HG03095 (cell line): ENCODE measurements at regions not wholly inside any gene's neighbourhood (a gene's known extent, or its start where the extent isn't known, plus 50 kb on each side); places are given as distances from the start of the nearest gene placed in this dataset.

Experiments
- ATAC-seq: cut with Tn5 transposase; IDR thresholded peaks from one replicate; pipeline ENCODE4 v1.9.1; 2021; ENCODE audit warnings: moderate library complexity; ENCODE audit not compliant: unreplicated experiment

DNA sequence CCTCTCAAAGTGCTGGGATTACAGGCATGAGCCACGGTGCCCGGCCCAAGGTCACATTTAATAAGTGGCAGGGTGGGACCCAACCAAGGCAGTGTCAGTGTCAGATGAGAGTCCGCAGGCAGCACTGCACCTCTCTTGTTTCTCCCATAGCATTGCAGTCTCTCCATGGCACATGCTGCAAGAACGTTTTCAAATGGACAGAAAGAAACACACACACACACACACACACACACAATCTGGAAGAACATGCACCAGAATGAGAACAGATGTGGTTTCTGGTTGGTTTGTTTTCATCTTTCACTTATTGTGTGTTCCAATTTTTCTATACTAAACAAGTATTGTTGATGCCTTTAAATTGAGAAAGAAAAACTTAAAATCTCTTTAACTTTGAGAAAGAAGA lies 126.5 kb downstream of the SYF2 start:
- ATAC-seq: no peak

DNA sequence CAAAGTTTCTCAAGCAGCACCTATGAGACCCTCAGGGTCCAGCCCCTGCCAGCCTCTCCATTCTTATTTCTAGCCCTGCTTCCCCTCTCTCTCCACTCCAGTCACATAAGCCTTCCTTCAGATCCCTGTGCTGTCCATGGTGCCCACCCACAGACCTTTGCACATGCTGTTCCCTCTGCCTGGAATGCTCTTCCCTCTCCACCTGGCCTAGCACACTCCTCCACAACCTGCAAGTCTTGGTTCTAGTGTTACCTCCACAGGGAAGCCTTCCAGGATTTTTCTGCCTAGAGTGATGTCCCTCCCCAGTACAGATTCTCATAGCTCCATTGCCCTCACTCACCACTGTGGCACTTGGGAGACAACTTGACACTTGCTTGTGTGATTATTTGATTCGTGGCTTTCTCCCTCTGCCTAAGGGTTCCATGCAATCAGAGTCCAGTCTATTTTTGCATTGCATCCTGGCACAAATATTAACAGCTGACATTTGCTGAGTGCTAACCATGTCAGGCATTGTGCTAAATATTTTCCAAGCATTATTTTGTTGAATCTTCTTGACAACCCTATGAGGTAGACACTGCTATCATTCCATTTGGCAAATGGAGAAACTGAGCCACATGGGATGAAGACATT lies 127.3 kb downstream of the SYF2 start:
- ATAC-seq: no peak

DNA sequence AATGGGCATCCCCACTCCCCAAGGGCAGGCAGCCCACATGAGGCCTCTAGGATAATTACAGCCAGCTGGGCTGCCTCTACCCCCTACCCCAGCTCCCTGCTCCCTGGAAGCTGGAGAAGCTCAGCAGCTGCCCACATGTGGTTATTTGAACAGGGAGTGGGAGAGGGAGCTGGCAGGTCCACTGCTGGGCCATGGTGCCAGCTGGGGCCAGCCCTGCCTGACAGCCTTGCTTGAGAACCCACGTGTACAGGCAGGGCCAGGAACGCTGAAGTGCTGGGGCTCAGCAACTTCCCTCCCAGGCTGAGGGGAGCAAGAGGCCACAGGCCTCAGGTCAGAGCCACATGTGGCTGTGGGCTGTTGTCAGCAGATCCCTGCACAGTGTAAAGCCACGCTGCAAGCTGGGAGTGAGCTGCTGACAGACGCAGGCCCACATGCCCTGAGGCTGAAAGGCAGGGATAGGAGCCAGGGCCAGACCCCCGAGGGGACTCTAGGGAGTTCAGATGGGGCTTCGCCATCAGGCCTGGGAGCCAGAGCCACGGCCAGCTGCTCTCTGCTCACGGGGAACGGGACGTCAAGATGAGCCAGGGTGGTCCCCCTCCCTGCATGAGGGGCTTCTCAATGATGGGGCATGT lies 129.0 kb downstream of the SYF2 start:
- no peak for ATAC-seq

DNA sequence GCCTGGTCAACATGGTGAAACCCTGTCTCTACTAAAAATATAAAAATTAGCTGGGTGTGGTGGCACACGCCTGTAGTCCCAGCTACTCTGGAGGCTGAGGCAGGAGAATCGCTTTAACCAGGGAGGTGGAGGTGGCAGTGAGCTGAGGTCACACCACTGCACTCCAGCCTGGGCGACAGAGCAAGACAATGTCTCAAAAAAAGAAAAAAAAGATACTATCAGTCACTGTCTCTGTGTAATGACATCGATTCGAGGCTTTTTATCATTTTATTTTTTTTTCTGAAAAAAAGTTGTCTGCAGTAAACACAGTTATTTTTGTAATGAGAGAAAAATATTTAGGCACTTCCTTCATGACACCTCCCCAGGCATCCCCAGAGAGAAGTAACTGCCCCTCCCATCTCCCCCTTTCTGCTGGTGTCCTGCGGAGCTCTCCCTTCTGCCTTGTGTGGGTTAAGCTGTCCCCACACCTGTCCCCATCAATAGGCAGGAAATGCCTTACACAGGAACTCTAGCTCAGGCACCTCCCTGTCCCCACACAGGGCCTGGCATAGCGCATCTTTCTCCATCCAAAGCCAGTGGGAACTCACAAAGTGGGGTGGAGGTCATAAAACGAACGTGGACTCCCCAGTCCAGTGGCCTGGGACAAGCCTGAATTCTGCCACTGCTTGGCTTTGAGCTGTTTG lies 132.0 kb downstream of the SYF2 start:
- ATAC-seq: no peak

DNA sequence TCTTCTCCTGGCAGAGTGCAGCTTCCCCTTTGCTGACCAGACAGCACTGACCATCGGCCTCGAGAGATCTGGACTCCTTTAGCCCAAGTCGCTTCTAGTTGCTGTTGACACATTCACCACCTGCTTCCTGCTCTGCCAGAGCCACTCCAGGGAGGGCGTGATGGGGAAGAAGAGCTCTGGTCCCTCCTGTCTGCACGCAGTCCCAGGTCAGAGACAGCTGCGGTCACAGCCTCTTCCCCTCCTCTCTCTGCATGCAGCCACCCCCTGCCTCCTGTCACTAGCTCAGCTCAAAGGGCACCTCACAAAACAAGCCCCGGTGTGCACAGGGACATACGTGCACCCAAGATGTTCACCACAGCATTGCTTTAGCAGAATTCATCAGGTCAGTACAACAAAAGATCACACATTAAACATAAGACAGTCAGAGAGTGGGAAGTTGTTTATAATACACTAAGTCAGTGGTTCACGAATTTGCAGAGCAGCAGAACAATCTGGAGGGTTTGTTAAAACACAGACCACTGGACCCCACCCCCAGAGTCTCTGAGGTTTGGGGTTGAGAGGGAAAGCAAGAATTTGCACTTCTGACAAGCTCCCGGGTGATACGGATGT lies 132.9 kb downstream of the SYF2 start:
- no peak for ATAC-seq

DNA sequence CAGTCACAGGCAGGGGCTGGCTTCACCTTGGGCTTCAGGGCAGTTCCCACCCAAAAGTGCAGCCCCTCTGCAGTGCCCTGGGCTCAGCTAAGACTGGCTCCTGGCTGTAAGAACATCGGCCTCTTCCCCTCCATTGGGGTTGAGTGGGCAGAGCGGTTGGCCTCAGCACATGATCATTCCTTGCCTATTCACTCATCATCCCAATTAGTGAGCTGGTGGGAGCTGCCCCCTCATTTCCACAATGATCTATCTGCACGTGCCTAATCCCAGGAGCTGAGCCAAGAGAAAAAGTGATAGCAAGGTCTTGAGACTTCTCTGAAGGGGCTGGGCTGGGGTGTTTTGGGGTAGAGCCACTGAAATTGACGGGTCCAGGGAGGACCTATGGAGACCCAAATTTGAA lies 133.6 kb downstream of the SYF2 start:
- ATAC-seq: no peak

DNA sequence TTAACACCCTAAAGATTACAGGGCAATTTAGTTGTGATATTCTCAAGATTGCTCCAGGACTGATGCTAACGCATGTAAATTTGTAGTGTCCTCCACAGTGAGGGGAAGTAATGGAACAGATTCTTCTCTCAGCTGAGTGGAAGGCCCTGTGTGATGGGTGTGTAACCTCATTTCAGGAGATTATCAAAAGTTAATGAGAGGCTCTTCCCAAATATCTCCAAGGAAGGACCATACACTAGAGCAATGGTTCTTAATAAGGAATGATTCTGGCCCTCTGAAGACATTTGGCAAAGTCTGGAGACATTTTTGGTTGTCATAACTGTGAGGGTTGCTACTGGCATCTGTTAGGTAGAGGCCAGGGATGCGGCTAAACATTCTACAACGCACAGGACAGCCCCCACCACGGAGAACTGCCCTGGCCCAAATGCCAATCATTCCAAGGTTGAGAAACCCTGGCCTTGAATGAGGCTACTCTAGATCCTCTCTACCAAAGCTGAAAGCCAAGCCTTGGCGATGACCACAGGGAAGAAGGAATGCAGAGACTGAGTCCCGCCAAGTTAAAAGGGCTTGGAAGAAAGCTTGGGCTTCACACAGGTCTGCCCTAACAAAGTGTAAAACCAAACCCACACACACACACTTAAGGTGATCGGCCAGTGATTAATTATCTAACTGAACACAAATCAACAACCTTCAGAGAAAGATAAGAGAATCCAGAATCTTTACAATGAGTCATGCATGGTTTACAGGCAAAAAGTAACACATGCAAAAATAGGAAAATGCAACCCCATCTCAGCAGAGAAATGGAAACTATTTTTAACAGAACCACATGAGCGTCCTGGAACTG lies 135.8 kb downstream of the SYF2 start:
- no peak for ATAC-seq

DNA sequence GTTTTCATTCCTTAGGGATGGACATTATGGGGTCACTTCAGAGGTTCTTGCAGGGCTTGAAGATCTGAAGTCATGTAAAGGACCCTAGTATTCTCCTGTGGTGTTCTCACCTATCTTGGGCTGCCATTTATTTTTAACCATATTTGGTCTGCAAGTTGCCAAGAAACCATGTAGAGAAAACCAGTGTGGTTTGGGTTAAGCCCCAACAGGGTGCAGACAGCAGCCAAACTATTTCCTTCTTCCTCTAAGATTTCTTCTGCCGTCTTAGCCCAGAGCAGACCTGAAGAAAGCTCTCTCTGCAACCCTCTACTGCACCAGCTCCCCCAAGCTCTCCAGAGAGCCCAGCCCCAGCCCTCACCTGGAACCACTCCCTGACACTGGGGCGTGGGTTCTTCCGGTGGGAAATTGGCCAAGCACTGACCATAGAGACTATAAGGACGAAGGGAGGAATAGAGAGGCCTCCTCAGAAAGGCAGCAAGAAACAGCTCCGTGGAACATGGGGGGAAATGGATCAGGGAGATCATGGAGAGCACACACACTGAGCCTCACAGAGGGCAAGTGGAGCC lies 136.6 kb downstream of the SYF2 start:
- ATAC-seq: no peak

DNA sequence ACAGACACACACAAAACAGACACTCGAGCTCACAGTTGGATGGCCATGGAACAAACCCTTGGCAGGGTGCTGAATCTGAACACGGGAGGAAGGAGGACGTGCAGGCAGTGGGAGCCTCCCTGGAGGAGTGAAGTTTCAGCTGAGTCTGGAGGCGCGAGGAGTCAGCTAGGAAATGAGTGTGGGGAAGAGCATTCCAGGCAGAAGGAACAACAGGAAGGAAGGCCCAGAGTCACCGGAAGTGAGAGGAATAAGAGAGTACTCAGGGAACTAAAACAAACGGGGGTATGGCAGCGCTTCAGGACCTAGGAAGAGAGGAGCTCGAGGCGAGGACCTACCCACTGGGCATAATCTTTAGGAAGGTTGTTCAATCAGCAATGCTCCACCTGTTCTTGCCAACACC lies 137.3 kb downstream of the SYF2 start:
- ATAC-seq: no peak

DNA sequence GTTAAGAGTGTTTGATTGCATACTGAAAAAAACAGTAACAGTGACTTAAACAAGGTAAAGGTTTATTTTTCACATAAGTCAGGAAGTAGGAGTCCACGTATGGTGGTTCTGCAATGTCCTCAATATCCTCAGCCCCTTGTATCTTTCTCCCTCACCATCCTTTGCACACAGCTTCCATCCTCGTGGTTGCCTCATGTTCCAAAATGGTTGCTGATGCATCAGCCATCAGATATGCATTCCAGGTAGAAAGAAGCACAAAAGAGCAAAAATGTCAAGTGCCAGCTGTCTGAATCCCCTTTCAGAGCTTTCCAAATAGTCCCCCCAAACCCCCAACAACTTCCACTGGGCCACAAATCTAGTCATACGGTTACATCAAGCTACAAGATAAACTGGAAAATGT lies 138.1 kb downstream of the SYF2 start:
- no peak for ATAC-seq

DNA sequence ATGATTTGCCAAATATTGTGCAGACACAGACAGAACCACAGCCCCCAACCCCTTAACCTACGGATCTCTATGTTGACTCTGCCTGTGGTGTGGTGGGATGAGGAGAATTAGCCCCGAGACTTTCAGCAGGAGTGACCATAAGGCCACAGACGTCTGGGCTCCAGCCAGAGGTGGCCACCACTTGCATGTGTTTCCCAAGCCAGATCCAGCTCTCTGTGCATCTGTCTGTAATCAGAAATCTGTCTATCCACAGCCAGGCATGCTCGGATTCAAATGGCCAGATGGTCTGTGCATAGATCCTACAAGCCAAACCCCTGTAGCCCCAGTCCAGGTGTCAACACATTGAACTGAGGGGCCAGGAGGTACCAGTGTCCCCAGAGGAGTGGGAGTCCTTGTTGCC lies 140.6 kb downstream of the SYF2 start:
- ATAC-seq: no peak

DNA sequence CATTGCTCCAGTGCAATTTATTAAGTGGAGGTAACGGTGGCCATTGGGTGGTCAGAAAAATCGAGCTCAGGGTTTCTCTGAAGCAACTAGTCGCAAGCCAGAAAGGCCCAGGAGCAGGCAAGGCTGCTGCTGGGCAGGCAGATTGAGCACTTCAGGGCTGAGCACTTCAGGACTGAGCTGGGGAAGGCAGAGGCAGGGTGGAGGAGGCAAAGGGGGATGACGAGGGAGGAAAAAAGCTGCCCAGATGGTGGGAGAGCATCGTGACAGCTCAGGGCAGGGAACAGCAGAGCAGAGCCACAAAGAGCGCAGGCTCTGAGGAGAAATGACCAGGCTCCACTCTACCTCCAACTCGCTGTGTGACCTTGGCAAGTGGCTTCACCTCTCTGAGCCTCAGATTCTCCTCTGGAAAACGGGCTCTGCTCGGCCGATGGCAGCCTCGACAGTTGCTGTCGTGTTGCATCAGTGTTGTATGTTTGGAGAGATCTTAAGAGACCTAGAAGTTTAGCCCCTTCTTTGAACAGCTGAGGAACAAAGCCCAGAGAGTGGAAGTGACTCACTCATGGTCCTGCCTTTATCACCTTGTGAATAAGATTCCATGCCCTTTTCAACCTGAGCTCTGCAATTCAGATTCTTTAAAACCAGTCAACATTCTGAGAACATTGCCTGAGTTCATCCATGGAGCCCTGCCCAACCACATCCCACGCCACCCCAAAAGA lies 141.4 kb downstream of the SYF2 start:
- ATAC-seq: no peak

DNA sequence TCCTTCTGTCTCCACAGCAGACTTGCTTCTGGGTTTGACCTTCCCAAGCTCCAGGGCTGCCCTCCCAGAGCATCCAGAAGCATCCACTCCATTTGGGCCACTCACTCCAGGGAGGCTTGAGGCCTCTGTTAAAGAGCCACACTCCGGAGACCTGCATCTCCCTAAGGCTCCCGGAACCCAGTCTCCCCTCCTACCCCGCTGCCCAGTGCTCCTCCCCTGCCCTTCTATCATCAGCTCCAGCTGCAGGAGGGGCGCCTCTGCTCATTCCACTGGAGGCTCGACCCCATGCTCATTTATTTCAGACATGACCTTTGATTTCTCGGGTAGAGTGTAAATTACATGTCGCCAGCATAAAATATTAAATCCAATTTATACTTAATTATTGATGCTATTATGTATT lies 142.5 kb downstream of the SYF2 start:
- no peak for ATAC-seq

DNA sequence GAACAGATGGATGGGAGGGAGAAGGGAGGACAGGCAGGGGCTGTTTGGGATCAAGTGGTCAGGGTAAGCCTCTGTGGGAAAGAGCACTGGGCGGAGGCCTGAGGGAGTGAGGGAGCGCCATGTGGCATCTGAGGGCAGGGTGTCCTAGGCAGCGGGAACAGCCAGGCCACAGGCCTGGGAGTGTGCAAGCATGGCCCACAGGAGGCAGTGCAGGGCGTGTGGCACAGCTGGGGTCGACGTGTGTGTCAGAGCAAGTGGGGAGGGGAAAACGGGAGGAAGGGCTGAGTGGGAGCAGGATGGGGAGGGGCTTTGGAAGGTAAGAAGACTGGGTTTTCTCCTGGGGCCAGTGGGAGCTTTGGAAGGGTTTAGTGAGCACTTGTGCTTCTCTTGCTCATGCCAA lies 143.4 kb downstream of the SYF2 start:
- ATAC-seq: no peak

DNA sequence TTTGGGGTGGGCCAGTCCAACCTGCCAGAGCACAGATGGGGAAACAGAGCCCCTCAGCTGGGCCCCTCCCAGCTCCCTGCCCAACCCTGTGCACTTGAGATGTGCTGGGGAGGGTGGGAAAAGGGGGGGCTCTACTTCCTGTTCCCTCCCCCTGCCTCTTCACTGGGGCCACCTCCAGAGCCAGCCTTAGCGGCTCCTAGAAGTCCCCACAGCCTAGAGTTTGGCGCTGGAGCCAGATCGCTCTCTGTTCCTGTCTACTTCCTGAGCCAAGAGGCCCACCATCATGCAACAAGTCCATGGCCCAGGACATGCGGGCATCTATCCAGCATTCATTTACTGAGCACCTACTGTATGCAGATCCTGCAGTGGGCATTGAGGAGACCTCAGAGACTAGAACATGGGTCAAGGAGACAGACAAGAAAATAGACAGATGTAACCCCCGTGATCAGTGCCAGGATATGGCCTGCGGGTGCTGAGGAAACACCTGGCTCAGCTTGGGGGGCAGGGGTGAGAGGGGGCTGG lies 144.1 kb downstream of the SYF2 start:
- no peak for ATAC-seq

DNA sequence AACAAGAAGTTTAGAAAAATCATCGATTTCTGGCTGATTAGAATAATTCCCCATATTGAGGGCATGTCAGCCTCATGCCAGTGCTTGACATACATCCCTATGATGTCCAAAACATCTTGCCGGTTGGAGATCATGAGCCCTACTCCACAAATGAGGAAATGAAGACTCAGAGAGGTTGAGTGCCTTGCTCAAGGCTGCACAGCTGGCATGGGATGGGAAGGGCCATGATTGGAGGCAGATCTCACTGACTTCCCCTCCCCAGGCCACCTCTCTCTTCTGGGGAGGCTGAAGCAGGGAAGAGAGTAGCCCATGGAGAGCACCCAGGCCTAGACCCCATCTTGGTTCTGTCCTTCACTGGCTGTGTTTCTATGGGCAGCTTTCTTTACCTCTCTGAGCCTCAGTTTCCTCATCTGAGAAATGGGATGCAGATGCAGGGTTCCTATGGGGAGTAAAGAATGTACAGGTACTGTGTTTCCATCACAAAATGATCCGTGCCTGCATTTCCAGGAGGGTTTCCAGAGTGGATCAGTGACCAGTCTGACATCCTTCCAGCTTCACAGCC lies 145.7 kb downstream of the SYF2 start:
- ATAC-seq: no peak

DNA sequence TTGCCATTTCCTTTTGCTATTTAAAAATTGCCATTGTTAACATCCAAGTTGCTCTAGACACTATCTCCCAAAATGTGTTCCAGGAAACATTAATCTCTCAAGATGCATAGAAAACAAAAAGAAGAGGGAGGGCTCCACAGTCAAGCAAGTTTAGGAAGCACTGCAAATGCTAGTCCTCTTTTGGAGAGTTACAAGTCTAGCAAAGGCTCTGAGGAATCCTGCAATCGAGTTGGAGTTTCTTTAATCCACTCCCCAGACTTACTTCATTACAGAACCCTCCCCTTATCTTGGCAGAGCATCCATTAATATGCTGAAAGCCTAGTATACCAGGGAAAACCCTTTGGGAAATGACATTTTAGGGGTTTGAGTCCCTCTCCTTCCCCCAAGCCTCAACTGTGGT lies 147.9 kb downstream of the SYF2 start:
- no peak for ATAC-seq

DNA sequence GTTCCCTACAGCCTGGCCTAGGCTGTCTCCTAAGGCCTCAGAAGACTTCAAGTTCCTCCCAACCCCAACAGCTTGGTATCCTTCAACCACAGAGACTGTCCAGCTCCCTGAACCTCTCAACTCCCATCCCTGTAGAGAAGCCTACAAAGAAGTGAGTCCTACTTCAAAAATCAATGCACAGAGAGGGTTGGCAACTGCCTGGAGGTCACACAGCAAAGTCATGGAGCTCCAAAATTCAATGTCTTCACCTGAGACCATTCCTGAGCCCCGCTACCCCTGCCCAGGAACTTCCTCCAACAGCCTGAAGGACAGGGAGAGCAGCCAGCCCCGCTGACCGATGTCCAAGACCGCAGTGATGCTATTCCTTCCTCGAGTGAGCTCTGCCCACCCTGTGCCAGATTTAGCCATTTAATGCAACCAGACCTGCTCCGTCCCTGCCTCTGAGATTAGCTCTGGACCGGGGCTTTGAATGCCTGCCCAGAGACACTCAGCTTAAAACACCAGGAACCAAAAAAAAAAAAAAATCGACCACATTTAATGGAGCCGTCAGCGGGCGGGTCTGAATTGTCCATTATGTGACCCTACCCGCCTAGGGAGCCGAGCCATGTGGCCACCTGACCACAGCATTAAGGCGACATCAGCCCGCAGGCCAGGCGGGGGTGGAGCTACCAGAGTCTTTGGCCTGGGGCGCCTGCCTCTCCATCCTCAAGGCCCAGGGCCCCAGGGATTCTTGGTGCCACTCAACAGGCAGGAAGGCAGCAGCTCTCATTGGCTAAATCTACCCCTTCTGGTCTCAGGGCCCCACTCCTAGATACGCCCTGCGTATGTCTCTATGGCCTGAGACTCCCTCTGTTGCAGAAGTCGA lies 148.6 kb downstream of the SYF2 start:
- ATAC-seq: no peak

DNA sequence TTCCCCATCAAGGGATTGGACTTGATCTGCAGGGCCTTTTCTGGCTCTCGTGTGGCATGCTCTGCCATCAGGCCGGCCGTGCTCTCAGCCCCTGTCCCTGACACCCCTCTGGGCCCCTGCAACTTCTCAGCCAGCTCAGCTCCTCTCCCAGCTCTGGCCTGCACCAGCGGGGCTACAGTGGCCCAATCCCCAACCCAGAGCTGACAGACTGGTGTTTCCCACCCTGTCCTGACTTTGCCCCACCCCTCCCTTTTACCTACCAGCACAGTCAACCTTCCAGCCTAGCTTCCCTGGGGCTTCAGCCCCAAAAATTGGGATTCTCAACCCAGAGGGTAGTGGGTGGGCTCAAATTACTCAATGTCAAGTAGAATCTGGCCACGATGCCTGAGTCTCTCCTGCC lies 149.3 kb downstream of the SYF2 start:
- ATAC-seq: no peak
